Endothelial cell (in vitro differentiated cells): ENCODE measurements at regions not wholly inside any gene's neighbourhood (a gene's known extent, or its start where the extent isn't known, plus 50 kb on each side); places are given as distances from the start of the nearest gene placed in this dataset.

ENCODE experiments used
- DNase-seq: peaks from one replicate; pipeline ENCODE4 v3.0.0; 2021; ENCODE audit warnings: low spot score
- H3K27ac Mint-ChIP-seq: one replicate; pipeline ENCODE4 v1.8.0; 2021; ENCODE audit warnings: mixed read lengths, inconsistent platforms; ENCODE audit not compliant: unreplicated experiment
- H3K27me3 Mint-ChIP-seq: one replicate; pipeline ENCODE4 v1.8.0; 2021; ENCODE audit warnings: mild to moderate bottlenecking, moderate library complexity, mixed read lengths, inconsistent platforms; ENCODE audit not compliant: unreplicated experiment
- H3K36me3 Mint-ChIP-seq: one replicate; pipeline ENCODE4 v1.8.0; 2021; ENCODE audit warnings: mild to moderate bottlenecking, low read depth, mixed read lengths, inconsistent platforms; ENCODE audit not compliant: unreplicated experiment
- H3K4me1 Mint-ChIP-seq: one replicate; pipeline ENCODE4 v1.8.0; 2021; ENCODE audit warnings: mild to moderate bottlenecking, mixed read lengths, inconsistent platforms; ENCODE audit not compliant: unreplicated experiment
- H3K4me3 Mint-ChIP-seq: one replicate; pipeline ENCODE4 v1.8.0; 2021; ENCODE audit warnings: mild to moderate bottlenecking, mixed read lengths, inconsistent platforms; ENCODE audit not compliant: unreplicated experiment
- H3K9me3 Mint-ChIP-seq: one replicate; pipeline ENCODE4 v1.8.0; 2021; ENCODE audit warnings: mixed read lengths, inconsistent platforms; ENCODE audit not compliant: unreplicated experiment
- TF ChIP-seq, protein P1 (sequence below): fragments of 200-600 bp; sonication (generic); IDR thresholded peaks from one replicate; pipeline ENCODE4 v1.5.0; 2021; ENCODE audit warnings: antibody characterized with exemption; ENCODE audit not compliant: unreplicated experiment

DNA sequence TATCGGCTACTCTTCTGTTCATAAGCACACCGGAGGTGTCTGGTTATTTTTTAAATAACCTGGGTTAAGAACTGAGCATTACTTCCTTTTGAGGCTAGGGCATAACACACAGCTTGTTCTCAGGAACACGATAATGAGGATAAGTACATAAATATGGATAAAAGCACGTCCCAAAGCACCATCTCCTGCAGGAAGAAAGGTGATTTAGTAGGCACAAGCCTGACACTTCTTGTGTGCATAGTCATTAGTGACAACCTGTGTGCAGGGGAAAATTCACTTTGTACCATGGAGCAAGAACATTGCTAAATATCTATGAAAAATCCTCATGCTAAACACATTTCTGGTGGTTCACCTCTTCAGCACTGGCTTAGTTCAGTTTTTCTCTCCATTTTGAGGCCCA lies 166.5 kb downstream of the SNAPC1 start:
- Mint-ChIP-seq H3K36me3 (no peaks in the 10 kb centered on the region), H3K4me1 (no peaks in the 10 kb centered on the region), H3K9me3 (no peaks in the 10 kb centered on the region), H3K27me3 (no peaks in the 10 kb centered on the region), H3K4me3 (no peak overlapping the region), H3K27ac (no peak overlapping the region)
- TF ChIP-seq, protein P1, sequence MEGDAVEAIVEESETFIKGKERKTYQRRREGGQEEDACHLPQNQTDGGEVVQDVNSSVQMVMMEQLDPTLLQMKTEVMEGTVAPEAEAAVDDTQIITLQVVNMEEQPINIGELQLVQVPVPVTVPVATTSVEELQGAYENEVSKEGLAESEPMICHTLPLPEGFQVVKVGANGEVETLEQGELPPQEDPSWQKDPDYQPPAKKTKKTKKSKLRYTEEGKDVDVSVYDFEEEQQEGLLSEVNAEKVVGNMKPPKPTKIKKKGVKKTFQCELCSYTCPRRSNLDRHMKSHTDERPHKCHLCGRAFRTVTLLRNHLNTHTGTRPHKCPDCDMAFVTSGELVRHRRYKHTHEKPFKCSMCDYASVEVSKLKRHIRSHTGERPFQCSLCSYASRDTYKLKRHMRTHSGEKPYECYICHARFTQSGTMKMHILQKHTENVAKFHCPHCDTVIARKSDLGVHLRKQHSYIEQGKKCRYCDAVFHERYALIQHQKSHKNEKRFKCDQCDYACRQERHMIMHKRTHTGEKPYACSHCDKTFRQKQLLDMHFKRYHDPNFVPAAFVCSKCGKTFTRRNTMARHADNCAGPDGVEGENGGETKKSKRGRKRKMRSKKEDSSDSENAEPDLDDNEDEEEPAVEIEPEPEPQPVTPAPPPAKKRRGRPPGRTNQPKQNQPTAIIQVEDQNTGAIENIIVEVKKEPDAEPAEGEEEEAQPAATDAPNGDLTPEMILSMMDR = no peak
- DNase-seq = no peak

DNA sequence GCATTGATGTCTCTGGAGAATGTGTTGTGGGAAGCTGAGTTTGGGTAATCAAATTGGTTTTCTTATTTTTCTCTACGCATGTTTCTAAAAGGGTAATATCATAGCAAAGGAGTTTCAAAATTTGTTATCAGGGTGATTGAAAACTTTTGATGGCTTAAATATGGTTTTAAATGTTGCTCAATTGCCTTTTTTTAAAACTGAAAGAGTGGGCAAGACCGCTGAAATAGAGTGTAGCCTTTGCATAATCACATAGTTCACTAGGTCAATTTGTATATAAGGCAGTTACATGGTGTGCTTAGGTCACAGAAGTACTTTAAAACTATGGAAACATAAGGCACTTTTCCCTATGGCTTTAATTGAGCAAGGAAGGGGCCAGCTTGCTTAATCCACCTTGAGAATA lies 167.4 kb downstream of the SNAPC1 start:
- Mint-ChIP-seq H3K4me1 (no peaks in the 10 kb centered on the region), H3K27me3 (no peaks in the 10 kb centered on the region), H3K4me3 (no peak overlapping the region), H3K9me3 (no peaks in the 10 kb centered on the region), H3K27ac (no peak overlapping the region), H3K36me3 (no peaks in the 10 kb centered on the region)
- DNase-seq = no peak
- TF ChIP-seq, protein P1 = no peak

DNA sequence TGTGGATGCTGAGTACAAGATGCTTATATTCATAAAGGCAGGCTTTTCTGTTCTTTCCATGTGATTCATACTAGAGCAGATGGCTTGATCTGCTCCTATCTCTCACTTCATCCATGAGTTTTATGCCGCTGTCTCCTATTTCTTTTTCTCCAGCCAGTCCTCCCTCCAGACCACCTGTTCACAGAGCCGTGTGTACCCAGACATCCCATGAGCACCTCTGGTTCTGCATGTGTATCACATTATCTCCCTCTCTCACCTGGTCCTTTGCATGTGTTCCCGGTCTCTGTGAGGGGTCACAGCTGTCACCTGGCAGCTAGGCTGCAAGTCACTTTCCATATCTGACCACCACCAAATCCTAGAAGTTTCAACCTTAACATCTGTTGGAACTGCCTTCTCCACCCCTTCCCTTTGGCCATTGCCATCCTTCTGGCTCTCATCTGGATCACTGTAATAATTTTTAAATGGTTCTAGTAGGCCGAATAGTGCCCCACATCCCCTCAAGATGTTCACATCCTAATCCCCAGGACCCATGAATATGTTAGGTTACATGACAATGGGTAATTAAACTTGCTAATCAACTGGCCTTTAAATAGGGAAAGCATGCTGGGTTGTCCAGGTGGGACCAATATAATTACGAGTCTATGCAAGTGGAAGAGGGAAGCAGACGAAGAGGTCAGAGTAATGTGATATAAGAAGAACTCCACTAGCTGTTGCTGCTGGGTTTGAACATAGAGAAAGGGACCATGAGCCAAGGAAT lies 168.1 kb downstream of the SNAPC1 start:
- TF ChIP-seq, protein P1 = no peak
- Mint-ChIP-seq H3K27me3 (no peaks in the 10 kb centered on the region), H3K4me3 (no peak overlapping the region), H3K27ac (no peak overlapping the region), H3K9me3 (no peaks in the 10 kb centered on the region), H3K4me1 (no peaks in the 10 kb centered on the region), H3K36me3 (no peaks in the 10 kb centered on the region)
- no peak for DNase-seq

DNA sequence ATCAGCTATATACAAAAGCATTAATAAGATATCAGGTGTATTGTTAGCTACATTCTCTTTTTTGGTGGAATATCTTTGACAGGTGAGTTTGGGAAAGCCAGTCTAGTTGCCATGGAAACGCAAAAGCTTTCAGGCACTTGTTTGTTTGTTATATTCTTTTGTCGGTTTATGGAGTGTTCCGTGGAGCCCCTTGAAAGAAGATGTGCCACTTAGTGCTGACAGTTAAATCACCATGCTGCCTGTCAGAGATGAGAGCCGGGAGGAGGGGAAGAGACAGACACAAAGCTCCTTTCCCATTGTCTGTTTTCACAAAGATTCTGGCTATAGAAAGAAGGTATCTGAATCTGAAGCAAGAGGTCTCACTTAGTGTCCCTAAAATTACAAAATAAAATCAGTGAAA lies 170.8 kb downstream of the SNAPC1 start:
- H3K9me3 Mint-ChIP-seq = no peaks in the 10 kb centered on the region
- TF ChIP-seq, protein P1 = no peak
- no peak for DNase-seq
- no peaks in the 10 kb centered on the region for H3K27me3 Mint-ChIP-seq
- no peak overlapping the region for H3K4me3 Mint-ChIP-seq
- no peaks in the 10 kb centered on the region for H3K4me1 Mint-ChIP-seq
- H3K27ac Mint-ChIP-seq = no peak overlapping the region
- H3K36me3 Mint-ChIP-seq = no peaks in the 10 kb centered on the region

DNA sequence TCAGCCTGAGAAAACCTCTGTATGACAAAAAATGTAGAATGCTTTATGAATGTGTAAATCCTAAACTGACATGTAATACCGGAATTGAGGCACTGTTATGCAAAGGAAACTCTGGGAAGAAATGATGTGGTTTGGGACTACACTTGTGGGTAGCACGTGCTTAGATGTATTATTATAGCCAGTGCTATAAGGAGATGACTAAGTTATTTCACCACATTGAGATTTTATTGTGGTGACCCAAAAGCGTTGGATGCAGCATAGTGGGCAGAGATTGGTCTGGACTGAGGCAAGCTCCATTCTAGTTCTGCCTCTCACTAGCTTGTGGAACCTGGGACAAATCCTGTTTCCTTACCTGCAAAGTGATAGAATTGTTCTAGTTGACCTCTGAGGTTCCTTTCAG lies 172.2 kb downstream of the SNAPC1 start:
- H3K27ac Mint-ChIP-seq = no peak overlapping the region
- no peak overlapping the region for H3K4me3 Mint-ChIP-seq
- TF ChIP-seq, protein P1 = no peak
- no peak for DNase-seq
- no peaks in the 10 kb centered on the region for H3K27me3 Mint-ChIP-seq
- H3K4me1 Mint-ChIP-seq = no peaks in the 10 kb centered on the region
- no peaks in the 10 kb centered on the region for H3K36me3 Mint-ChIP-seq
- no peaks in the 10 kb centered on the region for H3K9me3 Mint-ChIP-seq
